ENCODE measurements at regions not wholly inside any gene's neighbourhood (a gene's known extent, or its start where the extent isn't known, plus 50 kb on each side); places are given as distances from the start of the nearest gene placed in this dataset.

DNA sequence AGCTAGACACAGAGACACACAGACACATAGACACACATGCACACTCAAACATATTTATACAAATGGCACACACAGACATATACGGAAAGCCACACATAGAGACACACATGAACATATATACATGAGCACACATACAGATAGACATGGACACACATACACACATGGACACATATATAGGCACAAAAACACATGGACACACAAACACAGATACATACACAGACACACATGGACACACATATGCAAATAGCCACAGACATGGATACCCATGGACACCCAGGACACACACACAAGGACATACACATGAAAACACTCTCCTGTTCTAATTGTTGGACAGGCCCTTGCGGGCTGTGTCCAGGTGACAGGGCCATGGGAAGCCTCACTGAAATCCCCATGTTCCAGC, 160.1 kb downstream of the IRS1 start:
- intact Hi-C loops (cut with micrococcal nuclease), result no loop called here
- Mint-ChIP-seq H3K9me3 (peaks cover 0 to 16% (median 8%) of the 10 kb centered on the region in 11 donors), H3K36me3 (peaks cover 0 to 6% (median 0%) of the 10 kb centered on the region in 5 donors), H3K27ac (no peak overlapping the region), H3K27me3 (peaks cover 0 to 33% (median 0%) of the 10 kb centered on the region in 5 donors), H3K4me3 (no peak overlapping the region), H3K4me1 (peaks cover 0 to 2% (median 0%) of the 10 kb centered on the region in 7 donors)
- Histone ChIP-seq H3K36me3 (ENCODE audit: control insufficient read depth in 2 of 3, insufficient read depth in 3 of 3, low read length in 3 of 3) (no peaks in the 10 kb centered on the region), H3K9me3 (ENCODE audit: control insufficient read depth in 2 of 3, low read length in 3 of 3) (no peaks in the 10 kb centered on the region), H3K4me3 (ENCODE audit: low read length) (no peak overlapping the region), H3K27me3 (ENCODE audit: control insufficient read depth in 2 of 2, insufficient read depth in 2 of 2, low read length in 2 of 2) (no peaks in the 10 kb centered on the region), H3K4me1 (ENCODE audit: control insufficient read depth in 2 of 2, insufficient read depth in 2 of 2, low read length in 2 of 2) (no peaks in the 10 kb centered on the region), H3K27ac (ENCODE audit: low read depth, low read length) (no peak overlapping the region)
- no peak for DNase-seq
- ATAC-seq, result no peak
- ChIA-PET CTCF (no interaction called here), POLR2A (no interaction called here)

DNA sequence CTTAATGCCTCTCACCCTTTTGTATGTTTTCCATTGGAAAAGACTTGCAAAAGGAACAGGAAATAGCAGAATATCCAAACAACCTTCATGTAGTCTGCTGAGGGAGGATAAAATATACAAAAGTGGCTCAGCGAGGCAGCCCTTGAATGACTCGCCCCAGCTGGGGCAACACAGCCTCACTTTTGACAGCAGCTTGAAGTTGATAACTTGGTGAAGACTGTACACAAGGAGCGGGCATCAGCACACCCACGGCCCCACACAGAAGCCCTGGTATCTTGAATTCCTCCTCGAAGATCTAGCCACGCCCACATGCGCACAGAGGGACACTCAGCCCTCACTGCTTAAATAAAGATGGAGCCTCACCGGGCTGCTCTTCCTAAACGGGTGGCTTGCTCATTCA, 161.0 kb downstream of the IRS1 start:
- CTCF ChIA-PET, result no interaction called here

DNA sequence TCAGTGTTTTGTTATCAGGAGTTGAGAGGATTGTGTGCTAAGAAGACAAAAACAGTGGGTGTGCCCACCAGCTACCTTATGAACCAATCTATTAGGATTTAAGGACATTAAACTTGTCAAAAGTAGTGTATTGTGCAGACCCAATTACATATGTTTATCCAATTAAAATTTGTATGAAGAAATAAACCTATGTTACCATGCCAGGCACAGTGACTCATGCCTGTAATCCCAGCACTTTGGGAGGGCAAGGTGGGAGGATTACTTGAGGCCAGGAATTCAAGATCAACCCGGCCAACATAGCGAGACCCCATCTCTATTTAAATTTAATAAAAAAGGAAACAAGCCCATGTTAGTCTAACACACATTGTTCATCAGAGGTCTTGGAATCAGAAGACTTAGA, 162.2 kb downstream of the IRS1 start:
- ATAC-seq (no peak), DNase-seq (no peak)
- H3K27me3 ChIP-seq (ENCODE audit: control insufficient read depth in 2 of 2, insufficient read depth in 2 of 2, low read length in 2 of 2), result no peaks in the 10 kb centered on the region
- H3K27me3 Mint-ChIP-seq, result peaks cover 0 to 31% (median 7%) of the 10 kb centered on the region in 5 donors
- no peak overlapping the region for H3K4me3 ChIP-seq (ENCODE audit: low read length)
- H3K4me3 Mint-ChIP-seq, result no peak overlapping the region
- ChIA-PET POLR2A (no interaction called here), CTCF (no interaction called here)
- H3K36me3 Mint-ChIP-seq, result peaks cover 0 to 4% (median 0%) of the 10 kb centered on the region in 5 donors
- no peaks in the 10 kb centered on the region for H3K4me1 Mint-ChIP-seq
- no peaks in the 10 kb centered on the region for H3K9me3 ChIP-seq (ENCODE audit: control insufficient read depth in 2 of 3, low read length in 3 of 3)
- H3K36me3 ChIP-seq (ENCODE audit: control insufficient read depth in 2 of 3, insufficient read depth in 3 of 3, low read length in 3 of 3), result no peaks in the 10 kb centered on the region
- H3K27ac ChIP-seq (ENCODE audit: low read depth, low read length), result no peak overlapping the region
- H3K4me1 ChIP-seq (ENCODE audit: control insufficient read depth in 2 of 2, insufficient read depth in 2 of 2, low read length in 2 of 2), result no peaks in the 10 kb centered on the region
- intact Hi-C loops (cut with micrococcal nuclease), result no loop called here
- H3K9me3 Mint-ChIP-seq, result peaks cover 0 to 16% (median 8%) of the 10 kb centered on the region in 11 donors
- H3K27ac Mint-ChIP-seq, result no peak overlapping the region

More for the DNA sequence above, 161.0 kb downstream of the IRS1 start:
- Histone ChIP-seq H3K4me1 (ENCODE audit: control insufficient read depth in 2 of 2, insufficient read depth in 2 of 2, low read length in 2 of 2) (no peaks in the 10 kb centered on the region), H3K9me3 (ENCODE audit: control insufficient read depth in 2 of 3, low read length in 3 of 3) (no peaks in the 10 kb centered on the region), H3K27me3 (ENCODE audit: control insufficient read depth in 2 of 2, insufficient read depth in 2 of 2, low read length in 2 of 2) (no peaks in the 10 kb centered on the region), H3K4me3 (ENCODE audit: low read length) (no peak overlapping the region), H3K36me3 (ENCODE audit: control insufficient read depth in 2 of 3, insufficient read depth in 3 of 3, low read length in 3 of 3) (no peaks in the 10 kb centered on the region), H3K27ac (ENCODE audit: low read depth, low read length) (no peak overlapping the region)
- intact Hi-C loops (cut with micrococcal nuclease), result no loop called here
- Mint-ChIP-seq H3K4me1 (no peaks in the 10 kb centered on the region), H3K4me3 (no peak overlapping the region), H3K9me3 (peaks cover 0 to 16% (median 8%) of the 10 kb centered on the region in 11 donors), H3K27ac (no peak overlapping the region), H3K27me3 (peaks cover 0 to 31% (median 0%) of the 10 kb centered on the region in 5 donors), H3K36me3 (peaks cover 0 to 4% (median 0%) of the 10 kb centered on the region in 5 donors)
- DNase-seq (no peak), ATAC-seq (no peak)
- POLR2A ChIA-PET, result no interaction called here

DNA sequence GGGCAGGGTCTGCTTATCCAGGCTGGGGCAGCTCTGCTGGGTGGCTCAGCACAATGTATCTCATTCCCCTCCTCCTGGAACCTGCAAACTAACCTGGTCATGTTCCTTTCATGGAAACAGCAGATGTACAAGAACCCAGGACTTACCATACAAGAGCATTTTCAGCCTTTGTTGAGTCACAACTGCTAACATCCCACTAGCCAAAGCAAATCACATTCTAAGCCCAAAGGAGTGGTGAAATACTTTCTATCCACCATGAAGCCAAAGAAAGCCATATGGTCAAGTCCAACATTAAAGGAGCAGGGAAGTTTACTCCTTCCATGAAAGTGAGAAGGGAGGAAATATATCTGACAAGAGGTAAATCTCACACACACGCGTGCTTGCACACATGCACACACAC, 163.0 kb downstream of the IRS1 start:
- Mint-ChIP-seq H3K4me3 (no peak overlapping the region), H3K4me1 (no peaks in the 10 kb centered on the region), H3K9me3 (peaks cover 0 to 16% (median 8%) of the 10 kb centered on the region in 11 donors), H3K27me3 (peaks cover 0 to 30% (median 7%) of the 10 kb centered on the region in 5 donors), H3K27ac (no peak overlapping the region), H3K36me3 (peaks cover 0 to 4% (median 0%) of the 10 kb centered on the region in 5 donors)
- Histone ChIP-seq H3K36me3 (ENCODE audit: control insufficient read depth in 2 of 3, insufficient read depth in 3 of 3, low read length in 3 of 3) (no peaks in the 10 kb centered on the region), H3K4me3 (ENCODE audit: low read length) (no peak overlapping the region), H3K27ac (ENCODE audit: low read depth, low read length) (no peak overlapping the region), H3K27me3 (ENCODE audit: control insufficient read depth in 2 of 2, insufficient read depth in 2 of 2, low read length in 2 of 2) (no peaks in the 10 kb centered on the region), H3K9me3 (ENCODE audit: control insufficient read depth in 2 of 3, low read length in 3 of 3) (no peaks in the 10 kb centered on the region), H3K4me1 (ENCODE audit: control insufficient read depth in 2 of 2, insufficient read depth in 2 of 2, low read length in 2 of 2) (no peaks in the 10 kb centered on the region)
- CTCF ChIA-PET, result no interaction called here
- POLR2A ChIA-PET, result no interaction called here
- intact Hi-C loops (cut with micrococcal nuclease), result no loop called here
- ATAC-seq (no peak), DNase-seq (no peak)

DNA sequence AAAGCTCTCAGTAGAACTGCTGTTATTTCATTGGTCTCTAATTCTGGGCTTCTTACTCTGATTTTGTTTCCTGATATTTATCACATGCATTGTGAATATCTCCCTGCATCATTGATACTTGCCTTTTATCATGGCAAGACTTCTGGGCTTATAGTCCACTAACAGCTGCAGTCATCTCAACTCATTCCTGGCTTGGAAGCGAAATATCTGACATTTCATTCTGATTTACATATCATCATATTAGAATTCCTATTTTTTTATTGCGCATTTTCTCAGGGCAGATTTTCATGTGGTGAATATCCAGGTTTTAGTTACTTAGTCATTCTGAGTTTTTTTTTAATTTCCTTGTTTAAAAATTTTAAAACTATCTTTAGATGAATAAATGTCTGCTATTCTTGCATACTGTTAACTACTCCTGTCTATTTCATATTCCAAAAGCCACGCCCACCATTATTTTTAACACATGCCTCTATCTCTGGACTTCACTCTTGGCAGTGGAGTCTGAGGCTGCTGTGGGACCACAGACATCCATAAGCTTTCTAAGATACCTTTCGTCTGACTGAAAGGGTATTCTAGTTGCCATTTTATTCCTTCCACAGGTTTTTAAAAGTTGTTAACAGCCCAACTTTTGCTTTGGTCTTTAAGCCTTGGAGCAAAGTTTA, 164.5 kb downstream of the IRS1 start:
- DNase-seq (no peak), ATAC-seq (no peak)
- ChIA-PET CTCF (no interaction called here), POLR2A (no interaction called here)
- intact Hi-C loops (cut with micrococcal nuclease), result no loop called here
- Mint-ChIP-seq H3K36me3 (peaks cover 0 to 4% (median 0%) of the 10 kb centered on the region in 5 donors), H3K4me1 (no peaks in the 10 kb centered on the region), H3K4me3 (no peak overlapping the region), H3K27me3 (peaks cover 0 to 38% (median 14%) of the 10 kb centered on the region in 5 donors), H3K27ac (no peak overlapping the region), H3K9me3 (peaks cover 0 to 8% (median 4%) of the 10 kb centered on the region in 11 donors)
- no peaks in the 10 kb centered on the region for H3K9me3 ChIP-seq (ENCODE audit: control insufficient read depth in 2 of 3, low read length in 3 of 3)
- H3K27ac ChIP-seq (ENCODE audit: low read depth, low read length), result no peak overlapping the region
- H3K4me1 ChIP-seq (ENCODE audit: control insufficient read depth in 2 of 2, insufficient read depth in 2 of 2, low read length in 2 of 2), result no peaks in the 10 kb centered on the region
- no peaks in the 10 kb centered on the region for H3K27me3 ChIP-seq (ENCODE audit: control insufficient read depth in 2 of 2, insufficient read depth in 2 of 2, low read length in 2 of 2)
- no peaks in the 10 kb centered on the region for H3K36me3 ChIP-seq (ENCODE audit: control insufficient read depth in 2 of 3, insufficient read depth in 3 of 3, low read length in 3 of 3)
- no peak overlapping the region for H3K4me3 ChIP-seq (ENCODE audit: low read length)

DNA sequence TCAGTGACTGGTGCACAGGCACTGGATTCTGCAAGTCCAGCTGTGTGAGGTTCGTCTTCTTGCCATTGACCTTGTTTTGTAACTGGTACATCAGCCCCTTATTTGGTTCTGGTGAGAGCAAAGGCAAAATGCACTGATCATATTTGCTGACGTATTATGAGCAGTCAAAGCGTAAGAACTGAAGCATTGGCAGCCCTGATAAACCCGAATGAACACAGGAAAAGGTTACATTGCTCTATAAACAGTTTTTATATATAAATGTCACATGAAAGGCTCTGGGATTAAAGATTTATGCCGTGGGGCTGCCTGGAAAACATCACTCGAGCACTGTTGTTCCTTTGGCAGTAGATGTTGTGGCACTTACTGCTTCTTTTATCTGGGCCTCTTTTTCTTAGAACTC, 167.9 kb downstream of the IRS1 start:
- no peaks in the 10 kb centered on the region for H3K36me3 Mint-ChIP-seq
- intact Hi-C loops (cut with micrococcal nuclease), result no loop called here

DNA sequence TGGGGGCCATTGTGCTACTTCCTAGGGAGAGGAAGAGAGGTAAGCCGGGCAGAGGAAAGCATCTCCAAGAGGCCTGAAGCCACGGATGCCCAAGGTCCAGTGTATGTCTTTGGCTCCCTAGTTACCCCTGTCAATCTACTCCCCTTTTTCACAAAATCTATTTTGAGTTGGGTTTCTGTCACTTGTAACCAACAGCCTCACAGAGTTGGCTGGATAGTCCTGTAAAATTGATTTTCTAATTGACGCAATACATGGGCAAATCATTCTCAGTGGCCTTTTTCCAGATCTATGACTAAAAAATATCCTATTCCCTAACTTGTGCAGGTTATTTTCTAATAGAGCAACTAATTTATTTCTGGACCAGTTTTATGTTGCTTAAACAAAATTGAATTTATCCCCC, 168.4 kb downstream of the IRS1 start:
- Histone ChIP-seq H3K27me3 (ENCODE audit: control insufficient read depth in 2 of 2, insufficient read depth in 2 of 2, low read length in 2 of 2) (no peaks in the 10 kb centered on the region), H3K9me3 (ENCODE audit: control insufficient read depth in 2 of 3, low read length in 3 of 3) (no peaks in the 10 kb centered on the region), H3K4me3 (ENCODE audit: low read length) (no peak overlapping the region), H3K4me1 (ENCODE audit: control insufficient read depth in 2 of 2, insufficient read depth in 2 of 2, low read length in 2 of 2) (no peaks in the 10 kb centered on the region), H3K27ac (ENCODE audit: low read depth, low read length) (no peak overlapping the region), H3K36me3 (ENCODE audit: control insufficient read depth in 2 of 3, insufficient read depth in 3 of 3, low read length in 3 of 3) (no peaks in the 10 kb centered on the region)
- Mint-ChIP-seq H3K36me3 (no peaks in the 10 kb centered on the region), H3K27ac (no peak overlapping the region), H3K27me3 (peaks cover 0 to 34% (median 14%) of the 10 kb centered on the region in 5 donors), H3K9me3 (peaks cover 0 to 1% (median 0%) of the 10 kb centered on the region in 11 donors), H3K4me1 (no peaks in the 10 kb centered on the region), H3K4me3 (no peak overlapping the region)
- POLR2A ChIA-PET, result no interaction called here
- DNase-seq, result no peak
- intact Hi-C loops (cut with micrococcal nuclease), result no loop called here
- CTCF ChIA-PET, result no interaction called here
- no peak for ATAC-seq

More for the DNA sequence above, 167.9 kb downstream of the IRS1 start:
- Histone ChIP-seq H3K27ac (ENCODE audit: low read depth, low read length) (no peak overlapping the region), H3K27me3 (ENCODE audit: control insufficient read depth in 2 of 2, insufficient read depth in 2 of 2, low read length in 2 of 2) (no peaks in the 10 kb centered on the region), H3K36me3 (ENCODE audit: control insufficient read depth in 2 of 3, insufficient read depth in 3 of 3, low read length in 3 of 3) (no peaks in the 10 kb centered on the region), H3K4me3 (ENCODE audit: low read length) (no peak overlapping the region), H3K4me1 (ENCODE audit: control insufficient read depth in 2 of 2, insufficient read depth in 2 of 2, low read length in 2 of 2) (no peaks in the 10 kb centered on the region), H3K9me3 (ENCODE audit: control insufficient read depth in 2 of 3, low read length in 3 of 3) (no peaks in the 10 kb centered on the region)
- Mint-ChIP-seq H3K4me1 (no peaks in the 10 kb centered on the region), H3K9me3 (peaks cover 0 to 2% (median 0%) of the 10 kb centered on the region in 11 donors), H3K27ac (no peak overlapping the region), H3K27me3 (peaks cover 0 to 34% (median 14%) of the 10 kb centered on the region in 5 donors), H3K4me3 (no peak overlapping the region)
- CTCF ChIA-PET, result no interaction called here
- ATAC-seq, result no peak
- DNase-seq, result no peak
- POLR2A ChIA-PET, result no interaction called here

All from naive thymus-derived CD4-positive, alpha-beta T cell (primary cell).